HG03097 (cell line): ENCODE measurements at regions not wholly inside any gene's neighbourhood (a gene's known extent, or its start where the extent isn't known, plus 50 kb on each side); places are given as distances from the start of the nearest gene placed in this dataset.

Experiments used
- ATAC-seq: cut with Tn5 transposase; IDR thresholded peaks from one replicate; pipeline ENCODE4 v1.9.1; 2021; ENCODE audit not compliant: unreplicated experiment, low FRiP score

DNA sequence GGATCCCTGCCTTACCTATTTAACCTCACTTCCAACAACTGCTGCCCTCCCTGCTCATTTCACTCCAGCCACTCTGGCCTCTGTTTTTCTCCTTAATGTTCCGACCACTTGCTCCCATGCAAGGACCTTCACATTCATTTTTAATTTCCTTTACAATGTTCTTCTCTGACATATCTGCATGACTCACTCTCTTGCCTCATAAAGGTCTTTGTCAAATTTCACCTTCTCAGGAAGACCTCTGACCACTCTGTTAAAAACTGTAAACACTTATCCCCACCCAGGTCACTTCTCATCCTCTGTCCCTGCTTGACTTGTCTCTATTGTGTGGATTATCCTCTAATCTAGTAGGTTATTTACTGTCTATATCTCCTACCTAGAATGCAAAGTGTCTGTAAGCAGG, 751.2 kb downstream of the BRINP1 start:
- ATAC-seq: no peak

DNA sequence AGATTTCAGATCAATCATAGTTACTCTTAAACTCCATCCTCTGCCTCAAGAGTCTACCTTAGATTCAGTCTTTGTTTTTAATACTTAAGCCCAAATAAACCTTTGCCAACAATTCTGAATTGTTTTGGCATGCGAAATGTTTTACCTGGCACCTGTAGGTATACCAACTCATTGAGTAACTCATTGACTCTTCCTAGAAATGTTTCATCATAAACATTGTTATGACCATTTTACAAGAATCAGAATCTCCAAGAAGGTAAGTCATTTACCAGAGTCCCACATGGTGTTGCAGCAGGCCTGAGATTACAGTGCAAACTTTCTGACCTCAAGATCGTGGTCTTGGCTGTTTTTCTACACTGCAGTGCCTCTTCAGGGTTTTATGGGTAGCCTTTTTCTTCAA, 750.4 kb downstream of the BRINP1 start:
- ATAC-seq: no peak

DNA sequence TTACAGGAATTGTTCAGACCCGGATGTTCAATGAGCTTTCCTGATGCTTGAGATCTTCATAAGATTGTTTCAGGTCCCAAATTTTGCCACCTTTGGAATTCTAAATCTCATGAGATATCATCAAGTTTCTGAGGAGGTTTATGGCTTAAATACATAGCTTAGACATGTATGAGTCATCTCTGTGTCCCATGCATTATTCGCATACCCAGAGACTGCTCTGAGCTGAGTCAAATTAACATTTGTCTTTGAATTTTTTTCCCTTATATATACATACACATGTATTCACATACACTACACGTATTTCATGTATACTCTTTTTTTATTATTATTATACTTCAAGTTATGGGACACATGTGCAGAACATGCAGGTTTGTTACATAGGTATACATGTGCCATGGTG, 744.6 kb downstream of the BRINP1 start:
- no peak for ATAC-seq

DNA sequence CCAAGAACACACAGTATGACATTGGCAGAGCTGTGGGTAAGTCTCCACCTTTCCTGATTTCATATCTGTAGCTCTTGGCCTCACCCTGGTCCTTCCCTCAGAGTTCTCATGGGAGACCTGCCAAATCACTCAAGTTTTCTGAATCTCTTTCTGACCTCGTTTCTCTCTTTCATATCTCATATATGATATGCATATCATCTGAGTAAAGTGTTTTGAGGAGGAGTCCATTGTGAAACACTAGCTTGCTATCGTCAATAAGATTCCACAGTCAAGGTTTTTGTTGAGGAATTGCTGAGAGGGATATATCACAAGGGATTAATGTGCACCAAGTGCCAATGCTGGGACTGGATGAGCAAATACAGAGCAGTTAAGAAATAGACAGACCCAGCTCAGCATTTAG, 739.2 kb downstream of the BRINP1 start:
- ATAC-seq: no peak

DNA sequence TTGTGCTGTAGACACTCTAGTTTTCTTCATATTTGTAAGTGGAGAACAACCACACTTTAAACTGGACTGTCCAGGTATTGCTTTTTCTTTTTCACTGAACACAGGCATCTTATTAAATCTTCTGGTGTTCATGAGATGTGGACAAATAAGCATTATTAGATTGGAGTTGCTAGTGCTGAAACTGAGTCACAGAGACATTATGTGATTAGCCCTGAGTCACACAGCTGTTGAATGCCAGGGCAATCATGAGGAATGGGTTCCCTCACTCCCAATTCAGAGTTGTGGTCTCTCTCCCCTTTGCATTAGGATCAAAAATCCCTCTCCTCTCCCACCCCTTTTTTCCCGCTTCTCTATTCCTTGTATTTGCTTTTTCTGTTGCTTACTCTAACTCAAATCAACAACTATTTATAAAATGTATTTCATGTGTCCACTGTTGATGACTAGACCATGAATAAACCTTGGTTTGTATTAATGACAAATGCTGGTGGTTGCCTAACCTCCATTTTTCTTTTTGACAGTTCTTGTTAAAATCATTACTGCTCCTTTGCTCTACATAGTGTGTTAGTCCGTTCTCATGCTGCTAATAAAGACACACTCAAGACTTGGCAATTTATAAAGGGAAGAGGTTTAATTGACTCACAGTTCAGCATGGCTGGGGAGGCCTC, 738.2 kb downstream of the BRINP1 start:
- no peak for ATAC-seq

DNA sequence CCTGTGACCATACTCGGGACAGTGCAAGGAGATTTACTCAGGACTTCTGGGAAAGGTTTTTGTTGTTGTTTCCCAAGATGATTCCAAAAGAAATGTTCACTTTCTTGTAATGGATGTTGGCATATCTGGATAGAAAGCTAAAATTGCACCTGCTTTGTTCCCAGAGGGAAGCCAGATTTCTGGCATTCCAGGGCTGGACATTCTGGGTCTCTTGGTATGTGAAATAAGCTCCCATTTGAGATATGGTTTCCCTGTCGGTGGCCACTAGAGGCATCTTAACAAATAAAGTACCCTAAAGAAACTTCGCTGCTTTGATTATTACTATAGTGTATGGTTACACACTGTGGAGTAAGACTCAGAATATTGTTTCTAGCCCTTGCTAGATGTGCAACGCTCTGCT, 737.3 kb downstream of the BRINP1 start:
- ATAC-seq: no peak

DNA sequence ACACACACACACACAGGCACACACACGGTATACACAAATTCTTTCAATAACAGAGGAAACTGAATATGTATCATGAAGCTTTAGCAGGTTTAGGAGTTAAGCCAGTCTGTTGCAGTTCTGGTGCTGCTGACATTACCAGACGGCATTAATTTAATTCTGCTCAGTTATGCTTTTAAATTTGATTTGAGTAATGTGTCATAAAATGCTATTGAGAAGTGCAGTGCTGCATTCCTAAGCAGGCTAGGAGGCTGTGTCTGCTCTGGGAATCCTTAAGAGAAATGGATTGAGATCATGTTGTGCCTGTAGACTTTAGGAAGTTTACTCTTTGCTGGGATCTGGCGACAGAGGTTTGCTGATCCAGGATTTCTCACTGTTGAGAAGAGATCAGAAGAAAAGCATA, 733.8 kb downstream of the BRINP1 start:
- no peak for ATAC-seq

DNA sequence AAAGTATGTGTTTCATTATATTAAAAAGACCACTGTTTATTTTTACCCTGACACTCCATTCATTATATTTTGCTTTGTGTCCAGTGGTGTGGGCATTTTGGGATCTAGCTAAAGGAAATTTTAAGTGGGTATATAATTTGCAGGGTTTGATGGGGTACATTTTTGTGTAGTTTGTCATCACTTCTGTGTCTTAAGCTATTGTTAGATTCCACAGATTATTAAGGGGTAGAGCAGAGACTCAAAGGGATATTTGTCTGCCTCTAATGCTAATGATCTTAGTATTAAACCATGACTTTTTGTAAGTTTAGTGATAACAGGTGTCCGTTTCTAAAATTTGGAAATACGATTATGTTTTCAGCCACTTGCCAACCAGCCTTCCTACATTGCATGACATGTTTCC, 731.6 kb downstream of the BRINP1 start:
- ATAC-seq: no peak

DNA sequence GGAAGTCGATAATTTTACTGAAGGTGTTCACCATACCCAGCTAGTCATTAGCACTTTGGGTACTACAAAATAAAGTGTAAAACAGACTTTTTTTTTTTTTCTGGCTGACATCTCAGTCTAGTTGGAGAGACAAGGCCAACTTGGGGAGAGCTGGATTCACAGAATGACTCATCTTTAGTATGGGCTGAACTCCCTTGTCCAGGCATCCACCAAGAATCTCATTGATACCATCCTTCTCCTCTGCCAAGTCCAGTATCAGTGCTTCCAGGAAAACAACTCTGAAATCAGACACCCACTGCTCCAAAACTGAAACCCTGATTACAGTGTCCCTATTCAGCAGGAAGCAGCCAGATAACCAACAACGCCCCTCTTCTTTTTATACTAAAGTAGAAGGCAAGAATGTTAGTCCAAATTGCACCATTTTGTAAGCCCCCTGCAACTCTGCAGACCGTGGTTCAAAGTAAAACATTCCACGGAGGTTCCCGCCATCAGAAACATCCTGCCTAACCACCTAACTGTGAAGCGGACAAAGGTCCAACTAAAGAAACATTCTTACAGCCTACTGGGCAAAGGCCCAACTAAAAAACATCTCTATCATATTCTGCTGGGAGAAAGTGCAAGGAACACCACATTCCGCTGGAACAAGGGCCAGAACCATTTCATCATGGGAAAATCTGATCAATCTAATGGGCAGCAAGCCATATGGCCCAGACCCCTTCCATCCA, 728.2 kb downstream of the BRINP1 start:
- no peak for ATAC-seq

DNA sequence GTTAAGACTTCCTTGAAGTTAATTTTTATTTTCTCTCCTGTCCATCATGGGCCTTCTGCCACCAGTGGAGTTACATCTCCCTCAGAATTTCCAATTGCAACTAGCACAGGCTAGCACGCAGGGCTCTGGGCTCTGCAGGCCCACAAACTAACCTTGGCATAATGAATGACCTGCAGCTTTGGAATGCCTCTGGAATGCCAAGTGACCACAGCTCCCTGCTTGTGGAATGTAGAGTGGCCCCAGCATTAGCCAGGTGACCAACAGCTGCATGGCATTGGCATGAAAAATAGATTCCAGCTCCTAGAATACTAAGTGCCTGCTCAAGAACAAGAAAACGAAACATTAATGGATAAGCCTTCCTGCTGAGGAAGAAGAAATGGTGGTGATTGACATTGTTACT, 726.1 kb downstream of the BRINP1 start:
- no peak for ATAC-seq

DNA sequence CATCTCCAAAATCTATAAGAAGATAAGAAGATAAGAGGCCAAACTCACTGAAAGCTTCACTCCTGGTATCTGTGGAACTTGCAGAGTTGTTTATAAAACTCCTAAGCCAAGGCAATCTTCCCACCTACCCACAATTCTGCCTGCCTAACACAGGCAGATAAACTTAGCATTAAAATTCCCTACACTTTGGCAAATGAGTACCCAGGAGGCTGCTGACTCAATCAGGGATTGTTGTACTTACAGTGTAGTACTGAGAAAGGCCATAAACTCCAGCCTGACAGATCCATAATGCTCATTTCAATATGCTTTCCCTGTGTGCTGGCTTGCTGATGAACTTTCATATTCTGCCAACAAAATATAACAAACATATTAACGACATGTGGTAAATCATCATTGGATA, 725.2 kb downstream of the BRINP1 start:
- ATAC-seq: no peak

DNA sequence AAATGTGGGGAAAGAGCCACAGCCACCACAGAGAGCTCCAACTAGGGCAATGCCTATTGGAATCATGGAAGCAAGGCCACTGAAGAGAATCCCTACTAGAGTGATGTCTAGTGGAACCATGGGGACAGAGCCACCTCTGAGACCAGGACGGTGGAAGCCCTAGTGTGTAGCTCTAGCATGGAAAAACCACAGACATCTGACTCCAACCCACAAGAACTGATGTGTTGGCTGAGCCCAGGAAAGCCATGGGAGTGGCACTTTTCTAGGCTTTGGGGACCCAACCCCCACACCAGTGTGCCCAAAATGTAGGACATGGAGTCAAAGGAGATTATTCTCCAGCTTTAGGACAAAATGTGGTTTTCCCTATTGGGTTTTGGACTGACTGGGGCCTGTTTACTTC, 721.9 kb downstream of the BRINP1 start:
- no peak for ATAC-seq

DNA sequence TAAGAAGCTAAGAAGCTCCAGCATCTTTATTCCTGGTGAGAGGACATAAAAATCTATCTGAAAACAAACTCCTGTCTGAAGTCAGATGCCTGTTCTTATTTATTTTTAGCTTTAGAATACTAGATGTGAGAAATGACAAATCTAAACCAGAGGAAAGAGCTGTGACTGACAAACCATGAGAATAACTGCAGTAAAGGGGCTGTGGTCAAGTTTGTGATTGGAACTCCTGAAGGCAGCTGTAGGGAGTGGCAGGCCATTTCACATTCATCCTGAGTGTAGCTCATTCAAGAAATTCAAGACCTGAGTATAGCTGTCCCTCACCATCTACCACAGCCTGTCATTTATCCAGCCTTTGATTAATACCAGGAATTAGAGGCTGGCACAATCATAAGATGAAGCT, 718.8 kb downstream of the BRINP1 start:
- ATAC-seq: no peak

DNA sequence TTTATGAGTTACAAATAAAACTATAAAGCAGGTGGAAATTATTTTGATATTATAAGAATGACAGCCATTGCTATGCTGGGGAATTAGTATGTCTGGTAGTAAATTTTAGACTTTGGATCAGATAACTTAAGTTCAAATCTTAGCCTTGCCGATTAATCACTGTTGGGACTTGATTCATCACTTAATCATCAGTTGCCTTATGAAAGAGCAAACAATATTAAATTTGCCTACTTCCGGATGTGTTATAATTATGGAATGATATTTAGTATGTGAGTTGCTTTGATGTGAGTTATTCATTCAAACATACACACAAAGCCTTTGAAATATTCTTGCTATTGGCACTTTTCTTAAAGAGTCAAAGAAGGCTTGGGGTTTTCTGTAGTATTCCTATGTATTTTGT, 717.7 kb downstream of the BRINP1 start:
- ATAC-seq: no peak

DNA sequence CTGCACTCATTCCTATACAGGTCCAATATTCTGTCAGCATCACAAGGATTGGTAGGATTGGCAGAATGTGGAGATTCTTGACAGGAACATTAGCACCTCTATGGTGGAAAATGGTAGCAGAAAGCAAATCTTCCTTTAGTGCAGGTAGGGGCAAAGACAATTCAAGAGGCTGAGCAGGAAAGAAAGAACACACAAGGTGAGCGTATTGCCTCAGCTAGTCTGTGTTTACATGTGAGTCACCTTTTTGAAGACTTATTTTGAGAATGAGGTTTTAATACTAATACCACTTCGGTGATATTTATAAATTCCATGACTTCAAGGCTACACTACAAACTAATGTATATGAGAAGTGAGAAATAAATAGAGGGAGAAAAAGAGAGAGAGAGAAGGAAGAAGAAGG, 717.0 kb downstream of the BRINP1 start:
- ATAC-seq: no peak

DNA sequence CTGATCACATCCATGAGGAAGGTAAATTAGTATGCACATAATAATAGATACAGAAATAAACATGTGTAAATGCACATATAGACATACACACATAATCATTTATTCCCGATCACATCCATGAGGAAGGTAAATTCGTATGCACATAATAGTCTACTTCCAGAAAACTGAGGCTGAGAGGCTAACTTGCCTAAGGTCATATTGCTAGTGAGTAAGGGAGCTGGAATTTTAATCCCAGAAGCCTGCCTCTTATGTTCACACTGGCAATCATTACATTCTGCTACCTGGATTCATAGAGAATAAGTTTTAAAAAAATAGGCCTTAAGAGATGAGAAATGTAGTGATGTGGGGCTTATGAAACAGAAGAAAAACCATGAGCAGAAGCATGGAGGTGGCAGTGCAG, 716.3 kb downstream of the BRINP1 start:
- no peak for ATAC-seq

DNA sequence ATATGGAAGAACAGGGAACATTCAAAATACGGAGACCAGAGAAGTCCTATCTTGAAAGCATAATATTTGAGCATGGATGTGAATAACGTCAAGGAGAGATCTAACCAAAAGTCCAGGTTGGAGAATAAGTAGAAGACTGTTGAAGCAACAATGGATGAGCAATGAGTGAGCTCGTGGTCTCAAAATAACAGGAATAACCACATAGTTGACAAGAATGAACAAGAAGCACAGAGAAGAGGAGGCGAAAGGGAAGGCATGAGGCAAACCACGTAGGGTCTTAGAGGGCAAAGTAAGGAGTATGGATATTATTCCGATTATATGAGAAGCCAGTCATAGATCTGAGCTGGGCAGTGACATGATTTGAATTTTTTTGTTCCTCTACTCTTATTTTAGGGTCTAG, 710.2 kb downstream of the BRINP1 start:
- no peak for ATAC-seq

DNA sequence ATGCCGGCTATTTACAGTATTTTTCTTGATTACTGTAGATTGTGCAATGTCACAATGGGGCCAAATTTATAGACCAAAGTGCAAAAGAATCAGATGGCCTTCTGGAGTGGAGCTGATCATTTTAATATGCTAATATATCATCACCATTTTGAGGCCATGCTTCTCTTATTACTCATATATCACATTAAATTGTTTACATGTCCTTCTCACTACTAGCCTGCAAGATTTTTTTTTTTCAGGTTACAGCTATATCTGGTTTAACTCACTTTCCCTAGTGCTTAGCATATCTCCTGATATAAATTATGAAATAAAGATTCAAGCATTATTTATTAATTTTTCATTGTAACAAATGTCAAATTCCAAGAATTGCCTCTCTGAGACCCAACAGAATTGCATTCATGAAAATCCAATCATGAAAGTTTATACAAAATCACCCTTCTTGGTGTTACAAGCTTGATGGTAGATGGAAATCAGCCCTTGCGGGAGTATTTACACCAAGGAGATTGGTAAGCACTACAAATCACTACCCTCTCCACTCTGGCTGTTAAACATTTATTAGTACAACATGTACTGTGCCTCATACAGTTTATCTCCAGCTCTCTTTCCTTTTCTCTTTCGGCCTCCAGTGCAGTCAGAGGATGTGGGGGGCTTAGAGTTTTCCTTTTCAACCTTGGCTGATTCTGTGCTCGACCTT, 703.9 kb downstream of the BRINP1 start:
- ATAC-seq: no peak

DNA sequence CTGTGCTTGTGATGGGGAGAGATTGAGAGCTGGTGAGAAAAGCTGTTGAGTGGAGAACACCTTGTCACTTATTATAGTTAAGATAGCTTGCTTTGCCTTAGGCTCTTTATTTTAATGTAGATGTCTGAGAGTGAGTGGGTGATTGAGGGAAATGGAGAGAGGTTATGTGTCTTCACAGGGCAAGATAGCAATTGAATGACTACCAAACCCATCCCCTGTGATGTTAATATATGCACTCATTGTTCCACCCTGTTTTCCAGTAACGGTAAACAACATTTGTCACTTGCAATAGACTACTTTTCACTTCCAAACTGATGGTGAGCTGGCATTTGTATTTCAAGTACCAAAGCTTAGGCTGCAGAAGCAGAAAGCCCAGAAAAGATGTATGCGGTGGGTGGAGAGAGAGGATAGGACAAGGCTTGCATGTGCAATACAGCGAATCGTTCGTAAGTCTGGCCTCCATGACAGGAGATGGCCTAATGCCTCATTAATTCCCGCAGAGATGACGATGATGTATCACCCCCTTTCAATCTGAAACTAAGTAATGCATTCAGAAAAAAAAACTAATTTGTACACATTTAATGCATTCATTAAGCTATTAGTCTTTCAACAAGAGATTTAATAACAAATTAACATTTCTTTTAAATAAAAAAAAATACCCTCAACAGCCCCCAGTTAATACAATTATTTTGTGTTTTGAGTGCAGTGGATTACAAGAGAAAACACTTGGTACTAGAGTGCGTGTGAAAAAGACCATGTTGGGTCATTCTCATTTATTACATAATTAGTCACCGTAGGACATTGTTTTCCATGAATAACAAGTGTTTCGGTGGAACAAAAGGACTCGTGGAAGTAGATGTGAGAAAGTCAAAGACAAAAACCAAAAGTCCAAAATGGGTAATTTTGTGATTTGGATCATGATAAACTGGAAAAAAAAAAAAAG, 699.0 kb downstream of the BRINP1 start:
- no peak for ATAC-seq

DNA sequence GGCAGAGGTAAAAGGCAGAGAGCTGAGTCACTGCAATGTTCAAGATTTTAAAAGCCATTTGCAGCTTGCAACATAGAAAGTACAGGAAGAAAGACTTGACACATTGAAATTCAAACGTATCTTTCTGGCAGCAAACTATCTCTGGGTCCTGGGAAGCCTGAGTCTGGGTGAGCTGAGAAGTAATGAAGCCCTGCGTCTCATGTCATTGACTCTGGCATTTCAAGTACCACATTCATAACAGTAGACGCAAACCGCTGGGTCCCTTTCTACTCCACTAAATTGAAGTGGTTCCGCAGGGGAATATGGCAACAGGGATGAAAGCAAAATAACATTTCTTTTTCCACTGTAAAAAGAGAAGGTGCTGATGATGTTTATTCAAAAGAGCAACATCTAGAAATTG, 694.3 kb downstream of the BRINP1 start:
- no peak for ATAC-seq
